ENCODE measurements at regions not wholly inside any gene's neighbourhood (a gene's known extent, or its start where the extent isn't known, plus 50 kb on each side); places are given as distances from the start of the nearest gene placed in this dataset.

DNA sequence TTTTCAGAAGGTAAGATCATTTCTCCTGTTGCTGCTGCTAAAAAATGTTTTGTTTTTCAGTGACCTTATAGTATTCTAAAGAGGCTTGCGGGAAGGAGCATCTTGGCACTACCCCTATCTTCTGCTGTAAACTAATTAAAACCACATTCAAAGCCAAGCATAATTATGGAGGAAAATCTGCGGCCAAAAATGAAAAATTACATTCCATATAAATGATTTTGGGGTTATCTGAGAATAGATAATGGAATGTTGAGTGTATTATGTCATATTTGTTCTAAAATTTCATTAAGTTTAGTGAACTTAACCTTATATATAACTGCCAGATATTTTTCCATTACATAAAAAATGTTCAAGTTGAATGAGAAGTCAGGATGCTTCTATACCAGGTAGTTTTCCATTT, 170.4 kb upstream of the TMC3 start:
- H3K4me1 Mint-ChIP-seq (ENCODE audit: low read depth) = no peaks in the 10 kb centered on the region
- TF ChIP-seq, protein P1, sequence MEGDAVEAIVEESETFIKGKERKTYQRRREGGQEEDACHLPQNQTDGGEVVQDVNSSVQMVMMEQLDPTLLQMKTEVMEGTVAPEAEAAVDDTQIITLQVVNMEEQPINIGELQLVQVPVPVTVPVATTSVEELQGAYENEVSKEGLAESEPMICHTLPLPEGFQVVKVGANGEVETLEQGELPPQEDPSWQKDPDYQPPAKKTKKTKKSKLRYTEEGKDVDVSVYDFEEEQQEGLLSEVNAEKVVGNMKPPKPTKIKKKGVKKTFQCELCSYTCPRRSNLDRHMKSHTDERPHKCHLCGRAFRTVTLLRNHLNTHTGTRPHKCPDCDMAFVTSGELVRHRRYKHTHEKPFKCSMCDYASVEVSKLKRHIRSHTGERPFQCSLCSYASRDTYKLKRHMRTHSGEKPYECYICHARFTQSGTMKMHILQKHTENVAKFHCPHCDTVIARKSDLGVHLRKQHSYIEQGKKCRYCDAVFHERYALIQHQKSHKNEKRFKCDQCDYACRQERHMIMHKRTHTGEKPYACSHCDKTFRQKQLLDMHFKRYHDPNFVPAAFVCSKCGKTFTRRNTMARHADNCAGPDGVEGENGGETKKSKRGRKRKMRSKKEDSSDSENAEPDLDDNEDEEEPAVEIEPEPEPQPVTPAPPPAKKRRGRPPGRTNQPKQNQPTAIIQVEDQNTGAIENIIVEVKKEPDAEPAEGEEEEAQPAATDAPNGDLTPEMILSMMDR (IDR thresholded peaks at IDR 0.05; ENCODE audit: unreplicated experiment) = no peak
- no peaks in the 10 kb centered on the region for H3K36me3 Mint-ChIP-seq (ENCODE audit: insufficient read depth)
- no peak overlapping the region for H3K27ac Mint-ChIP-seq
- DNase-seq (ENCODE audit: low spot score, unreplicated experiment) = no peak
- peaks cover 6% of the 10 kb centered on the region for H3K27me3 Mint-ChIP-seq
- no peaks in the 10 kb centered on the region for H3K9me3 Mint-ChIP-seq (ENCODE audit: low read depth)
- H3K4me3 Mint-ChIP-seq (ENCODE audit: low read depth) = no peak overlapping the region

- Mint-ChIP-seq H3K27me3 (peaks cover 2% of the 10 kb centered on the region), H3K4me3 (ENCODE audit: low read depth) (no peak overlapping the region), H3K4me1 (ENCODE audit: low read depth) (no peaks in the 10 kb centered on the region), H3K27ac (no peak overlapping the region), H3K36me3 (ENCODE audit: insufficient read depth) (no peaks in the 10 kb centered on the region), H3K9me3 (ENCODE audit: low read depth) (peaks cover 3% of the 10 kb centered on the region)
- no peak for DNase-seq (ENCODE audit: low spot score, unreplicated experiment)
- TF ChIP-seq, protein P1 (IDR thresholded peaks at IDR 0.05; ENCODE audit: unreplicated experiment) = no peak
Measured at GRCh38 chr15:81540909-81541308, 166.9 kb upstream of the TMC3 start.

DNA sequence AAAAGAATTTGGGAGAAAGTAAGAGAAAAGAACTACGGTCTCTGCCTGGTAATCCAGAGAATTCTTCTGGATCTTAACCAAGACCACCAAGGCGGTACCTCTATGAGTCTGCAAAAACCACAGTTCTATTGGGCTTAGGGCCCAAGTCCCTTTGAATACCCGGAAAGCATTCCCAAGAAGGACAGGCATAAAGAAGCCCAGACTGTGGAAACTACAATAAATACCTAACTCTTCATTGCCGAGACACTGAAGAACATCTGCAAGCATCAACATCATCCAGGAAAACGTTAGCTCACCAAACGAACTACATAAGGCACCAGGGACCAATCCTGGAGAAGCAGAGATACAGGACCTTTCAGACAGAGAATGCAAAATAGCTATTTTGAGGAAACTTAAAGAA, 162.3 kb upstream of the TMC3 start:
- no peak for DNase-seq (ENCODE audit: low spot score, unreplicated experiment)
- no peaks in the 10 kb centered on the region for H3K27me3 Mint-ChIP-seq
- H3K36me3 Mint-ChIP-seq (ENCODE audit: insufficient read depth) = no peaks in the 10 kb centered on the region
- peaks cover 9% of the 10 kb centered on the region for H3K4me1 Mint-ChIP-seq (ENCODE audit: low read depth)
- TF ChIP-seq, protein P1 (IDR thresholded peaks at IDR 0.05; ENCODE audit: unreplicated experiment) = no peak
- peaks cover 3% of the 10 kb centered on the region for H3K9me3 Mint-ChIP-seq (ENCODE audit: low read depth)
- H3K27ac Mint-ChIP-seq = no peak overlapping the region
- H3K4me3 Mint-ChIP-seq (ENCODE audit: low read depth) = no peak overlapping the region

DNA sequence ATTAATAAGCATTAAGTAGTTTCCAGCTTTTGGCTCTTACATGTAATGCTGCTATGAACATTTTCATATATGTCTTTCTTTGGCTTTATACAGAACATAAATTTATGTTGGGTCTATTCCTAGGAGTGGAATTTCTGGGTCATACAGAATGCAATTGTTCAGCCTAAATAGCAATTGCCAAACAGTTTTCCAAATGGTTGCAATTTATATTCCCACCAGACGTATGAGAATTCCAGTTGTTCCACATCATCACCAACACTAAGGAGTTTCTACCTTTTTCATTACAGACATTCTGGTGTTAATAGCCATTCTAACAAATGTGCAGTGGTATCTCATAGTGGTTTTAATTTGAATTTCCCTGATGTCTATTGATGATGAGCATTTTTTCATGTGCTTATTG, 160.1 kb upstream of the TMC3 start:
- Mint-ChIP-seq H3K27me3 (no peaks in the 10 kb centered on the region), H3K4me1 (ENCODE audit: low read depth) (peaks cover 19% of the 10 kb centered on the region)

GRCh38 chr15:81532001-81532400, 158.0 kb upstream of the TMC3 start:
- Mint-ChIP-seq H3K27ac (no peak overlapping the region), H3K4me1 (ENCODE audit: low read depth) (peaks cover 19% of the 10 kb centered on the region), H3K27me3 (no peaks in the 10 kb centered on the region), H3K9me3 (ENCODE audit: low read depth) (no peaks in the 10 kb centered on the region), H3K36me3 (ENCODE audit: insufficient read depth) (no peaks in the 10 kb centered on the region), H3K4me3 (ENCODE audit: low read depth) (no peak overlapping the region)
- TF ChIP-seq, protein P1 (IDR thresholded peaks at IDR 0.05; ENCODE audit: unreplicated experiment) = no peak
- DNase-seq (ENCODE audit: low spot score, unreplicated experiment) = no peak

More for the DNA sequence above, 160.1 kb upstream of the TMC3 start:
- H3K9me3 Mint-ChIP-seq (ENCODE audit: low read depth) = peaks cover 3% of the 10 kb centered on the region
- DNase-seq (ENCODE audit: low spot score, unreplicated experiment) = no peak
- H3K4me3 Mint-ChIP-seq (ENCODE audit: low read depth) = no peak overlapping the region
- no peak overlapping the region for H3K27ac Mint-ChIP-seq
- TF ChIP-seq, protein P1 (IDR thresholded peaks at IDR 0.05; ENCODE audit: unreplicated experiment) = no peak
- no peaks in the 10 kb centered on the region for H3K36me3 Mint-ChIP-seq (ENCODE audit: insufficient read depth)
